MCF 10A (cell line): ENCODE measurements at regions not wholly inside any gene's neighbourhood (a gene's known extent, or its start where the extent isn't known, plus 50 kb on each side); places are given as distances from the start of the nearest gene placed in this dataset.

Source experiments
- BruUV-seq: library from RNA; stranded (reverse); fragments of 400-500 nt; replicated peaks from 2 replicates; lab custom pipeline; 2021; lab: Mats Ljungman, UMichigan
- CTCF ChIA-PET: fragments of 300-600 bp; sonication (Branson Sonifier 250); formaldehyde crosslinking; extraction: SDS; loops from one replicate; lab custom pipeline; 2021; ENCODE audit warnings: antibody characterized with exemption, inconsistent platforms; lab: Yijun Ruan, JAX
- POLR2A ChIA-PET: fragments of 300-600, 350-650 bp; sonication (Branson Sonifier 250); formaldehyde crosslinking; extraction: SDS; loops from one replicate; lab custom pipeline; 2020; ENCODE audit warnings: antibody characterized with exemption, inconsistent platforms; lab: Yijun Ruan, JAX
- DNase-seq: peaks from one replicate; pipeline ENCODE4 v3.0.0-alpha.2; 2018; ENCODE audit not compliant: unreplicated experiment
- H3K27ac Mint-ChIP-seq: one replicate; pipeline ENCODE4 v1.8.0; 2022; ENCODE audit warnings: mild to moderate bottlenecking, low read depth, mixed read lengths; ENCODE audit not compliant: unreplicated experiment
- H3K27me3 Mint-ChIP-seq: one replicate; pipeline ENCODE4 v1.8.0; 2022; ENCODE audit warnings: mixed read lengths; ENCODE audit not compliant: insufficient read depth, unreplicated experiment
- H3K36me3 Mint-ChIP-seq: one replicate; pipeline ENCODE4 v1.8.0; 2022; ENCODE audit warnings: mild to moderate bottlenecking, moderate library complexity, mixed read lengths; ENCODE audit not compliant: insufficient read depth, unreplicated experiment
- H3K4me1 Mint-ChIP-seq: one replicate; pipeline ENCODE4 v1.8.0; 2022; ENCODE audit warnings: mixed read lengths; ENCODE audit not compliant: insufficient read depth, unreplicated experiment
- H3K4me3 Mint-ChIP-seq: one replicate; pipeline ENCODE4 v1.8.0; 2022; ENCODE audit warnings: mild to moderate bottlenecking, moderate library complexity, mixed read lengths; ENCODE audit not compliant: unreplicated experiment
- H3K9me3 Mint-ChIP-seq: one replicate; pipeline ENCODE4 v1.8.0; 2022; ENCODE audit warnings: mixed read lengths; ENCODE audit not compliant: unreplicated experiment
- CTCF ChIP-seq: fragments of 200-600 bp; IDR thresholded peaks from one replicate; pipeline ENCODE4 v1.8.0; 2022; ENCODE audit warnings: antibody characterized with exemption, mild to moderate bottlenecking; ENCODE audit not compliant: unreplicated experiment
- intact Hi-C: fragments of 100-400 bp; cut with micrococcal nuclease; formaldehyde crosslinking; loops from 2 replicates; pipeline ENCODE4 v1.14.1; 2022

- no peak for TF ChIP-seq CTCF
- H3K9me3 Mint-ChIP-seq = no peaks in the 10 kb centered on the region
- H3K27ac Mint-ChIP-seq = no peak overlapping the region
- POLR2A ChIA-PET = no interaction called here
- intact Hi-C loops = no loop called here
- H3K4me1 Mint-ChIP-seq = no peaks in the 10 kb centered on the region
- CTCF ChIA-PET = no interaction called here
- no TSS peak for BruUV-seq
- H3K4me3 Mint-ChIP-seq = no peak overlapping the region
- no peak for DNase-seq
- H3K36me3 Mint-ChIP-seq = no peaks in the 10 kb centered on the region
- H3K27me3 Mint-ChIP-seq = no peaks in the 10 kb centered on the region
These were observed 887.9 kb upstream of the FAM98A start for GRCh38 chr2:34486965-34487364.

GRCh38 chr2:34481542-34481941 is 882.4 kb upstream of the FAM98A start:
- no peak for DNase-seq
- Mint-ChIP-seq H3K27ac (no peak overlapping the region), H3K36me3 (no peaks in the 10 kb centered on the region), H3K4me1 (no peaks in the 10 kb centered on the region), H3K27me3 (no peaks in the 10 kb centered on the region), H3K9me3 (no peaks in the 10 kb centered on the region), H3K4me3 (no peak overlapping the region)
- TF ChIP-seq CTCF = no peak
- intact Hi-C loops = no loop called here
- ChIA-PET CTCF (no interaction called here), POLR2A (no interaction called here)
- BruUV-seq = no TSS peak

- BruUV-seq = no TSS peak
- CTCF ChIA-PET = no interaction called here
- no peak overlapping the region for H3K4me3 Mint-ChIP-seq
These were observed 881.3 kb upstream of the FAM98A start for GRCh38 chr2:34480366-34480765.

GRCh38 chr2:34475156-34475555 is 876.1 kb upstream of the FAM98A start:
- Mint-ChIP-seq H3K9me3 (no peaks in the 10 kb centered on the region), H3K36me3 (no peaks in the 10 kb centered on the region), H3K27me3 (no peaks in the 10 kb centered on the region), H3K4me3 (no peak overlapping the region), H3K27ac (no peak overlapping the region), H3K4me1 (no peaks in the 10 kb centered on the region)
- no peak for DNase-seq
- TF ChIP-seq CTCF = no peak
- intact Hi-C loops = no loop called here
- ChIA-PET CTCF (no interaction called here), POLR2A (interaction anchor here (0.6 kb wide), 1 partner anchor 50 kb away, joined by 3 read pairs; no protein-coding TSS in a partner anchor)
- no TSS peak for BruUV-seq

More at GRCh38 chr2:34480366-34480765, 881.3 kb upstream of the FAM98A start:
- Mint-ChIP-seq H3K9me3 (no peaks in the 10 kb centered on the region), H3K36me3 (no peaks in the 10 kb centered on the region), H3K27ac (no peak overlapping the region), H3K27me3 (no peaks in the 10 kb centered on the region), H3K4me1 (no peaks in the 10 kb centered on the region)
- POLR2A ChIA-PET = no interaction called here
- intact Hi-C loops = no loop called here
- TF ChIP-seq CTCF = no peak
- DNase-seq = no peak
